Right ventricle myocardium inferior (tissue), 1 donor: ENCODE measurements at regions not wholly inside any gene's neighbourhood (a gene's known extent, or its start where the extent isn't known, plus 50 kb on each side); places are given as distances from the start of the nearest gene placed in this dataset.

Source experiments
- ATAC-seq: fragments of 200-7000 bp; cut with Tn5 transposase; one replicate; pipeline ENCODE4 v1.9.1; 2020; ENCODE audit warnings: mild to moderate bottlenecking, moderate library complexity
- DNase-seq: peaks from one replicate; pipeline ENCODE4 v3.0.0; 2021; ENCODE audit errors: missing footprints
- intact Hi-C: fragments of 100-400 bp; cut with DNase I; formaldehyde crosslinking; loops from one replicate; pipeline ENCODE4 v1.11.0; 2022
- donor health status: DM: no; HTN: yes; CAD: no; lungs with severe emphysema.

DNA sequence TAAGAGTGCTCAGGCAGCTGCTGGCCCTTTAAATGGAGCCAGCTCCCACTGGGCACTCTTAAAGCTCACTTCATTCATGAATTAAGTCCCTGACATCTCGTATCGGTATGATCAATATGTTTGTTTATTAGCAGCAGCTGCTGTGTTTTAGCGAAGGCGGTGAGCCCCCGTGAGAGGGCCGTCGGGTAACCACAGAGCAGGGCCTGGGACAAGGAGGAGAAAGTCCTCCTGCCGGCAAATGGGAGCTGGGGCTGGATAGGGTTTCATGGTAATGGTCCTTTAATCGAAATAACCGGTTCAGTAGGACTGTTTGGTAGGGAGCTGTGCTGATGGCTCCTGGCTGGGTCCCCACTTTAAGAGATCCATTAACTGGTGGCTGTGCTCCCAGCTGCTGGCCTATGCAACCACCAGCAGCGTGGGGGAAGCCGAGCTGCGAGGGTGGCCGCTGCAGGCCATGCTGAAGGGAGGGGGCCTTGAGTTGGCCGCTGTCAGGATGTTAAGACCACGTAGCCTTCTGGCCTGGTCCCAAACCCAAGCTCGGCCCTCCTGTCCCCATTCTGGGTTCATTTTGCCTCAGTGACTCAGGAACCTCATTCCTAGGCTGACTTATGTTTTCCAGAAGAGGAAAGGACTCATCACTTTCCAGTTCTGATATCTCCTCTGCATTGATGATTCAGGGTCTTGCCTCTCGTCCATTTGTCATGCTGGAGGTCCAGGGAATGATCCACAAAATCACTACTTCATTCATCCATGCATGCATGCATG is 67.6 kb upstream of the NTRK3 start:
- intact Hi-C loops = no loop called here
- no peak for ATAC-seq
- no peak for DNase-seq

- intact Hi-C loops = no loop called here
- ATAC-seq (no peak), DNase-seq (no peak)
Observed at GRCh38 chr15:88323468-88323867, 66.9 kb upstream of the NTRK3 start.

DNA sequence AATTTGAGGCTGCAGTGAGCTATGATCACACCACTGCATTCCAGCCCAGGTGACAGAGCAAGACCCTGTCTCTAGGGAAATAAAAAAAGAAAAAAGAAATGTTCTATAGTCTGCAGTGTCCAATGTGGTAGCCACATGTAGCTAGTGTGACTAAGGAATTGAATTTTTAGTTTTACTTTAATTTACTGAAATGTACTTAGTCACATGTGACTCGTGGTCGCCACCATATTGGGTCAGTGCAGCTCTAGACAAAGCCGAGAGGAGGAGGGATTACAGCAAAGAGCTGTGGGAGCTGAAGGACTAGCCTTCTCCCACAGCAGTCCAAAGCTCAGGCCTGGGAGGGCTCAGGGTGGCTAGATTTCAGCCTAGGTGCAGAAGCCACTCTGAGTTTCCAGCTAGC is 65.9 kb upstream of the NTRK3 start:
- DNase-seq (no peak), ATAC-seq (no peak)
- intact Hi-C loops = no loop called here

DNA sequence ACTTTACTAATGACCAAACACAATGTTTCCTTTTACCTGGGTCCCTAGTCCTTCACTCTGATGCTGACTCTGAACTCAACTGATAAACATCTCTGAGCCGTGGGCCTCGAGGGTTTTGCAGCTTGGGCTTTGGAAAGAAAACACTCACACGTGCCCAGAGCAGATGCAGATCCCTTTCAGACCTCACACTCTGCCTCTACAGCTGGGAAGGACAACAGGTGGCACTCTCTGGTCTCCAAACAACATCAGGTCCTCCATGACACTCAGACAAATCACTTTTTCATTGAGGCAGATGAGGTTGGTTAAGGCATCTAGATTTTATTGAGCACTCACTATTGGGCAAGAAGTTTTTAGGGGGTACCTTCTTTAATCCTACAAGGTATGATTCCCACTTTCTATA is 64.7 kb upstream of the NTRK3 start:
- ATAC-seq (no peak), DNase-seq (no peak)
- intact Hi-C loops = no loop called here

DNA sequence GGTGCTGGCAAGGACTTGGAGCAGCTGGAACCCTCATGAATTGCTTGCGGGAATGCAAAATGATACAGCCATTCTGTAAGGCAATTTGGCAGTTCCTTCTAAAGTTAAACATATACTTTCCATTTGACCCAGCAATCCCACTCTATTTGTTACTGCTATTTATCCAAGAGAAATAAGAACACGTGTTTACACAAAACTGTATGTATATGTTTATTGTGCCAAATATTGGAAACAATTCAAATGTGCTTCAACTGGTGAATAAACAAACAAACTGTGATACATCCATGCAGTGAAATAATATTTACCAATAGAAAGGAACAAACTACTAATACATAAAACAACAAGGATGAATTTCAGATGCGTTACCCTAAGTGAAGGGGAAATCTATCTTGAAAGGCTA is 60.0 kb upstream of the NTRK3 start:
- DNase-seq (no peak), ATAC-seq (no peak)
- intact Hi-C loops = no loop called here

DNA sequence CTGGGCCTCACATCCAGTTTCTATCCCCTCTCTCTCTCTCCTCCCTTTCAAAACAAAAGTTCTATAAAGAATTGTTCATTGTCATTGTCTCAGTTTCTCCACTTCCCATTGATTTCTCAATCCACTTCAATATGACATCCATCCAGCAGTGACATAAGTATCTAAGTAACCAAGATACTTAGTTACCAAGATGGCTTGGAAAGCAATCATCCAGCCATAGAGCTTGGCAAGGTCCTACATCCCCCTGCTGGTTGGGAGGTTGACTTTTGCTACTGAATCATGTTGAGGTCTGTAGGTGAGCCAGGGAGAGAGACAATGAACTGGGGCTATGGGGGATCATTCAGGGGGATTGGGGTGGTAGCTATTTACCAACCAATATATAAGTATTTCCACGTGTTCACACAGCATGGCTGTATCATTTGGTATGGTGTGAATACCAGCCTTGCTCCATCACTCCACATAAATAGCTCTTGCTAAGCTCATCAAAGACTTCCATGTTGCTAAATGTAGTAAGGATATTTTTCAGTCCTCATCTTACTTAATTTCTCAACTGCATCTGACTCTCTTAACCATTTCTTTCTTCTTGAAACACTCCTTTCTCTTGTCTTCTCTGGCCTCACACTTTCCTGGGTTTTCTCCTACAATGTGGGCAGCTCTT is 58.8 kb upstream of the NTRK3 start:
- intact Hi-C loops = no loop called here
- ATAC-seq = no peak
- DNase-seq = no peak

- DNase-seq (no peak), ATAC-seq (no peak)
- intact Hi-C loops = no loop called here
Observed at GRCh38 chr15:88312941-88313579, 56.5 kb upstream of the NTRK3 start.

DNA sequence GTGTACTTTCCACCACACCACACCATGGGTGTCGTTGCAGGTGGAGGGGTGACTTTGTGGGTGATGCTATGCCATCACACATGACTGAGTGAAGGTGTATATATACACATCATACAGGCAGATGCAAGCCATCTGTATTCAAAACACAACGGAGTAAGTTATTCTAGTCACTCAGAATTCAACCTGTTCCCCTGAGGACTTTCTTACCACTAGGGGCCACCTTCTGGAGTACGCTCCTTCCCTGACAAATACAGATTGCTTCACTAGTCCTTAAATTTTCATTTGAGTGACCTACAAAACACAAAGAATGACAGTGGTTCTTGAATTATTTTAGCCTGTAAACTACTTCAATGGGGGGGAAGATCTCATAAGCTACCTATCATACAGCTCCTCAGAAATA is 52.8 kb upstream of the NTRK3 start:
- DNase-seq (no peak), ATAC-seq (no peak)
- intact Hi-C loops = no loop called here

- DNase-seq (no peak), ATAC-seq (no peak)
- intact Hi-C loops = no loop called here
Observed at GRCh38 chr15:88307344-88307743, 50.8 kb upstream of the NTRK3 start.
